IPS-NIHi7 (cell line): ENCODE measurements at regions not wholly inside any gene's neighbourhood (a gene's known extent, or its start where the extent isn't known, plus 50 kb on each side); places are given as distances from the start of the nearest gene placed in this dataset.
"Not testable (repeated sequence)": the region's sequence is repeated elsewhere in the genome, so short reads cannot be mapped to it uniquely, and the experiment has no call there.

ENCODE experiments used
- DNase-seq: peaks from one replicate; pipeline ENCODE4 v3.0.0; 2012; ENCODE audit warnings: mixed read lengths; ENCODE audit errors: extremely low spot score

- DNase-seq, result no peak
Measured at GRCh38 chr9:18032636-18033035, 441.3 kb upstream of the ADAMTSL1 start.

GRCh38 chr9:18036422-18037187, 437.3 kb upstream of the ADAMTSL1 start:
- no peak for DNase-seq

GRCh38 chr9:18037981-18038380, 436.0 kb upstream of the ADAMTSL1 start:
- no peak for DNase-seq

GRCh38 chr9:18040327-18040726, 433.6 kb upstream of the ADAMTSL1 start:
- DNase-seq, result no peak

- no peak for DNase-seq
Measured at GRCh38 chr9:18043978-18044377, 430.0 kb upstream of the ADAMTSL1 start.

- DNase-seq, result no peak
Measured at GRCh38 chr9:18045326-18045725, 428.6 kb upstream of the ADAMTSL1 start.

- no peak for DNase-seq
Measured at GRCh38 chr9:18046068-18046467, 427.9 kb upstream of the ADAMTSL1 start.

GRCh38 chr9:18051638-18052037, 422.3 kb upstream of the ADAMTSL1 start:
- no peak for DNase-seq

- no peak for DNase-seq
Measured at GRCh38 chr9:18052060-18052459, 421.9 kb upstream of the ADAMTSL1 start.

- DNase-seq, result no peak
Measured at GRCh38 chr9:18056269-18056992, 417.5 kb upstream of the ADAMTSL1 start.

GRCh38 chr9:18056993-18057369, 417.0 kb upstream of the ADAMTSL1 start:
- DNase-seq, result no peak

GRCh38 chr9:18058564-18059442, 415.1 kb upstream of the ADAMTSL1 start:
- no peak for DNase-seq

GRCh38 chr9:18059447-18059846, 414.5 kb upstream of the ADAMTSL1 start:
- DNase-seq, result no peak

- no peak for DNase-seq
Measured at GRCh38 chr9:18060269-18060934, 413.6 kb upstream of the ADAMTSL1 start.

GRCh38 chr9:18061332-18061731, 412.6 kb upstream of the ADAMTSL1 start:
- no peak for DNase-seq

GRCh38 chr9:18061856-18062255, 412.1 kb upstream of the ADAMTSL1 start:
- DNase-seq, result no peak

- no peak for DNase-seq
Measured at GRCh38 chr9:18063856-18064390, 410.0 kb upstream of the ADAMTSL1 start.

GRCh38 chr9:18066608-18067007, 407.3 kb upstream of the ADAMTSL1 start:
- not testable (repeated sequence) for DNase-seq

- no peak for DNase-seq
Measured at GRCh38 chr9:18067548-18068120, 406.3 kb upstream of the ADAMTSL1 start.

- no peak for DNase-seq
Measured at GRCh38 chr9:18068900-18069299, 405.1 kb upstream of the ADAMTSL1 start.

GRCh38 chr9:18071651-18072060, 402.3 kb upstream of the ADAMTSL1 start:
- DNase-seq, result no peak
